ENCODE measurements at regions not wholly inside any gene's neighbourhood (a gene's known extent, or its start where the extent isn't known, plus 50 kb on each side); places are given as distances from the start of the nearest gene placed in this dataset.

DNA sequence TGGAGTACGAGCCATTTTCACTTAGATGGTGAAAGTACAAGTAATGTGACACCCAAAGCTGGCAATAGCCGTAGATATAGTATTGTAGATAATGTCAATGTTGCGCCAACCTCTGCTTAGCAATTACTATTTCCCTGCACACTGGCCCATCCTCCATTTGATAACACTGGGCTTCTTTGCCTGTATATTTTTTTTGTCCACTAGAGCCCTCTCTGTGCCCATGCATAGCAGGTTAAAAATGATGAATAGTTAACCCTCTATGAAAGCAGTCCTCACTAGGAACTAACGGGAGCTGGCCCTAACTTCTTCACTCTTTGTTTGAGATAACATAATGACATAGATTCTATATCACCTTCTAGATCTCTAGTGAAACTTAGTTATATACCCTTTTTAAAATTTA lies 416.8 kb downstream of the TUSC1 start:
- TF ChIP-seq, protein P1, sequence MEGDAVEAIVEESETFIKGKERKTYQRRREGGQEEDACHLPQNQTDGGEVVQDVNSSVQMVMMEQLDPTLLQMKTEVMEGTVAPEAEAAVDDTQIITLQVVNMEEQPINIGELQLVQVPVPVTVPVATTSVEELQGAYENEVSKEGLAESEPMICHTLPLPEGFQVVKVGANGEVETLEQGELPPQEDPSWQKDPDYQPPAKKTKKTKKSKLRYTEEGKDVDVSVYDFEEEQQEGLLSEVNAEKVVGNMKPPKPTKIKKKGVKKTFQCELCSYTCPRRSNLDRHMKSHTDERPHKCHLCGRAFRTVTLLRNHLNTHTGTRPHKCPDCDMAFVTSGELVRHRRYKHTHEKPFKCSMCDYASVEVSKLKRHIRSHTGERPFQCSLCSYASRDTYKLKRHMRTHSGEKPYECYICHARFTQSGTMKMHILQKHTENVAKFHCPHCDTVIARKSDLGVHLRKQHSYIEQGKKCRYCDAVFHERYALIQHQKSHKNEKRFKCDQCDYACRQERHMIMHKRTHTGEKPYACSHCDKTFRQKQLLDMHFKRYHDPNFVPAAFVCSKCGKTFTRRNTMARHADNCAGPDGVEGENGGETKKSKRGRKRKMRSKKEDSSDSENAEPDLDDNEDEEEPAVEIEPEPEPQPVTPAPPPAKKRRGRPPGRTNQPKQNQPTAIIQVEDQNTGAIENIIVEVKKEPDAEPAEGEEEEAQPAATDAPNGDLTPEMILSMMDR (IDR thresholded peaks at IDR 0.05; ENCODE audit: insufficient read depth, low read length): no peak
- no peak overlapping the region for H3K4me3 ChIP-seq (ENCODE audit: low read depth, low read length)
- DNase-seq (ENCODE audit: low read depth): no peak

DNA sequence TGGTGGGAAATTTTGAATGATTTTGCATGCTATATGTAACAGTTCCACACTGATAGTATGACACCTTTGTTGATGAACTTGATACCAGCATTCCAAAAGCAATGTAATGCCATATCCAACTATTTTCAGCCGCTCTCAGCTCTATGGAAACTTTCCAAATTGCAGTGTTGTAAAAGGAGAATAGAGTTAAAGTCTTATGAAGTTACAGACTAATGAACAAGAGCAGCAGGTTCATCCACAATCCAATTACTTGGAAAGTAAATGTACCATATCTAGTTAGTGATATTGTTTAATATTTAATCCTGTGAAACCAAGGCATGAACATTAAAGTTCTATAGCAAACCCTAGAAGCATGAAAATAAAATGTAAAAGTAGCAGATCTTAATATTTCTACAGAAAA lies 418.2 kb downstream of the TUSC1 start:
- no peak overlapping the region for H3K4me3 ChIP-seq (ENCODE audit: low read depth, low read length)
- DNase-seq (ENCODE audit: low read depth): no peak
- TF ChIP-seq, protein P1 (IDR thresholded peaks at IDR 0.05; ENCODE audit: insufficient read depth, low read length): no peak

DNA sequence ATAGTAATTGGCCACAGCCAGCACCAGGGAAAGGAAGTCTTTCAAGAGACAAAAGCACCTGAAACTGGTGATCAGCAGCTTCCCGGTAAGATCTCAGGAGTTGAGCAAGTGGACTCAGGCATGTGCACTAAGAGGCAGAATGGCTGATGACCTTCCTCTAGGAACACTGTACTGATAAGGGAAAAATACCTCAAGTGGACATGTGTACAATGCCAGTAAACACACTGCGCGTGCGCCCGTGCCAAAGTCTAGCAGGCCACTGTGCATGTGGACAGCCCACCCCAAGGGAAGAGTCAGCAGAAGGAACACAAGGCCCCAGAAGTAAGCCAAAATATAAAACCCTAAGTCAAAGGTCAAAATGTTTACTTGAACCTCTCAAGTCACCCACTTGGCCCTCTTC lies 423.0 kb downstream of the TUSC1 start:
- TF ChIP-seq, protein P1 (IDR thresholded peaks at IDR 0.05; ENCODE audit: insufficient read depth, low read length): no peak
- no peak for DNase-seq (ENCODE audit: low read depth)
- H3K4me3 ChIP-seq (ENCODE audit: low read depth, low read length): no peak overlapping the region

DNA sequence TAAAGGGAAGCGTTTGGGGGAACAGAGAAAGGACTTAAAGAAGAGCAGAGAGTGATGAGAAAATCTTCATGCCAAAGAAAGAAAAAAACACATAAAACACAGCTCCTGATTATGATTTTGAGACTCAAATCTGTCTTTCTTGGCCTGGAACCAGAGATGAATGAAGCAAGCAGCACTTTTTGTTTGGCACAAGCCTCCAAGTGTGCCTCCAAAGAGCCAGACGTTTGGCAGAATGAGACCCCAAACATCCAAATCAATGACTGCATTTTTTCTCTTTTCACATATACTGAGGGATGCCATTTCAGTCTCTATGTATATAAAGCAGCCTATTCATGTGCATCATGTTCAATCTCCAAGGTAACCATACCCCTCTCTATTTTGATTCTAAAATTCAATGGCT lies 424.2 kb downstream of the TUSC1 start:
- no peak for DNase-seq (ENCODE audit: low read depth)
- TF ChIP-seq, protein P1 (IDR thresholded peaks at IDR 0.05; ENCODE audit: insufficient read depth, low read length): no peak
- no peak overlapping the region for H3K4me3 ChIP-seq (ENCODE audit: low read depth, low read length)

DNA sequence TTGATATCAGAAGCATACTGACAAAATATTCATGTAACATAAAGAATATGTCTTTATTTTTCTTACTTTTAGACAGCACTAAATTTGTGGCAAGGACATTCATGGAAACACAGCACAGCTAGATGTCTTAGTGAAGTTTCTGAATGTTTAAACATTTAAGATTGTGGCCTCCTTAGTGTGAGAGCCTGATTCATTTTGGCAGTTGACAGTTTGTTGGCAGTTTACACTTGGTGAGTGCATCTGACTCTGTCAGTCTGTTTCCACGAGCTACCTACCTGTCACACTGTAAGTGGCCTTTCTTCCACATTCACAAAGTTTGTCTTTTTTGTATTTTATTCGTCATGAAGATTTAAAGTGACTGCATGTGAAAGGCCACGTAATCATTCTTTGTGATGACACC lies 436.8 kb downstream of the TUSC1 start:
- no peak overlapping the region for H3K4me3 ChIP-seq (ENCODE audit: low read depth, low read length)
- TF ChIP-seq, protein P1 (IDR thresholded peaks at IDR 0.05; ENCODE audit: insufficient read depth, low read length): no peak
- no peak for DNase-seq (ENCODE audit: low read depth)

DNA sequence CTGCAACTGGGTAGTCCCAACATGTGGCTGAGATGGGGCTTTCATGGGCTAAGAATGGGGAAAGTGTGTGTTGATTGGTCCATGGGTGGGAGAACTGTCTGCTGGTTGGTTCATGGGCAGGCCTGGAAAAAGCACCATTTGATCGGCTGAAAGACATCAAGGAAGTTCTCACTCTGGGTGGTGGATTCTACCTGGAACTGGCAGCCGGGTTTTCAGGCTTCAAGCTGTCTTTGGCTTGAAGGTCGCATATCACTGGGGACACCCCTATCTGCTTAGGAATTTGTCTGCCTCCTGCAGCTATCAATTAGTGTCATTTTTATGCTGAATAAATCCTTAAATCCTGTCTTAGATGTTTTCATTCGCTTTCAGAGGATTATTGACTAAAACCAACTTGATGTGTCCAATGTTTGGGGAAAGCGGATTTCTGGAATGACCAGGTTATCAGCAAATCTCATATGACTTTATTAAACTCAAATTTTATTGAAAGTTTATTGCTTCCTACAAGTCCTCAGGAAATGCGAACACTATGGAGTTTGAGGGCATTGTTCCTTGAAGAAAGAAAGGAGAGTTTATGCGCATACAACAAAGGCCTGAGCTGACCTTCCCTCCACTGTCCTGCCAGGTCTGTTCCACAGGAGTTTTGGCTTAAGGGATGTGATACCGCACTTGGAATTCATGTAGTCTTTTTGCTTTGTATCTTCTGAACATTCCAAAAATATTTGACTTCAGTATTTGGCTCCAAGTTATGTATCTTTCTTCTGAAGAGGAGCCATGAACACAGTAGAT lies 451.1 kb downstream of the TUSC1 start:
- DNase-seq (ENCODE audit: low read depth): no peak
- H3K4me3 ChIP-seq (ENCODE audit: low read depth, low read length): no peak overlapping the region
- TF ChIP-seq, protein P1 (IDR thresholded peaks at IDR 0.05; ENCODE audit: insufficient read depth, low read length): no peak
